ENCODE measurements at regions not wholly inside any gene's neighbourhood (a gene's known extent, or its start where the extent isn't known, plus 50 kb on each side); places are given as distances from the start of the nearest gene placed in this dataset.
"Not testable (repeated sequence)": the region's sequence is repeated elsewhere in the genome, so short reads cannot be mapped to it uniquely, and the experiment has no call there.

- no peak for DNase-seq
Measured at GRCh38 chr7:89621925-89622641, 532.2 kb upstream of the STEAP1 start.

- DNase-seq: peak; percentile 76
Measured at GRCh38 chr7:89623018-89623672, 531.1 kb upstream of the STEAP1 start.

GRCh38 chr7:89624155-89624554, 530.1 kb upstream of the STEAP1 start:
- not testable (repeated sequence) for DNase-seq

GRCh38 chr7:89648509-89648908, 505.8 kb upstream of the STEAP1 start:
- DNase-seq: no peak

- peak; percentile 17 for DNase-seq
Measured at GRCh38 chr7:89655946-89656345, 498.3 kb upstream of the STEAP1 start.

GRCh38 chr7:89661876-89662275, 492.4 kb upstream of the STEAP1 start:
- DNase-seq: no peak

- DNase-seq: no peak
Measured at GRCh38 chr7:89666136-89666835, 488.0 kb upstream of the STEAP1 start.

GRCh38 chr7:89680161-89680560, 474.1 kb upstream of the STEAP1 start:
- no peak for DNase-seq

- DNase-seq: no peak
Measured at GRCh38 chr7:89681448-89681847, 472.8 kb upstream of the STEAP1 start.

- no peak for DNase-seq
Measured at GRCh38 chr7:89685287-89685686, 469.0 kb upstream of the STEAP1 start.

- no peak for DNase-seq
Measured at GRCh38 chr7:89687211-89687610, 467.1 kb upstream of the STEAP1 start.

GRCh38 chr7:89695241-89695640, 459.0 kb upstream of the STEAP1 start:
- DNase-seq: no peak

- no peak for DNase-seq
Measured at GRCh38 chr7:89714131-89714530, 440.1 kb upstream of the STEAP1 start.

GRCh38 chr7:89718941-89719340, 435.3 kb upstream of the STEAP1 start:
- not testable (repeated sequence) for DNase-seq

GRCh38 chr7:89728481-89728880, 425.8 kb upstream of the STEAP1 start:
- DNase-seq: no peak

GRCh38 chr7:89731751-89732445, 422.4 kb upstream of the STEAP1 start:
- DNase-seq: no peak

GRCh38 chr7:89738549-89738948, 415.7 kb upstream of the STEAP1 start:
- no peak for DNase-seq

- DNase-seq: no peak
Measured at GRCh38 chr7:89757910-89758309, 396.4 kb upstream of the STEAP1 start.

GRCh38 chr7:89760690-89761089, 393.6 kb upstream of the STEAP1 start:
- DNase-seq: no peak

- no peak for DNase-seq
Measured at GRCh38 chr7:89761173-89761572, 393.1 kb upstream of the STEAP1 start.

GRCh38 chr7:89770161-89770560, 384.1 kb upstream of the STEAP1 start:
- no peak for DNase-seq

- peak; percentile 40 for DNase-seq
Measured at GRCh38 chr7:89771003-89771636, 383.1 kb upstream of the STEAP1 start.

- DNase-seq: no peak
Measured at GRCh38 chr7:89772276-89772675, 382.0 kb upstream of the STEAP1 start.
